ENCODE measurements at regions not wholly inside any gene's neighbourhood (a gene's known extent, or its start where the extent isn't known, plus 50 kb on each side); places are given as distances from the start of the nearest gene placed in this dataset.

GRCh38 chr4:28754376-28754775, 1893.7 kb downstream of the STIM2 start:
- no peak overlapping the region for H3K4me2 ChIP-seq (ENCODE audit: insufficient read depth, low read length)
- no peak overlapping the region for H3K27ac ChIP-seq (ENCODE audit: low read depth, low read length)
- H4K20me1 ChIP-seq (ENCODE audit: insufficient read depth, low read length), result no peaks in the 10 kb centered on the region
- TF ChIP-seq CTCF (IDR thresholded peaks at IDR 0.05; ENCODE audit: extremely low read depth, low read depth, low read length), result no peak
- no peaks in the 10 kb centered on the region for H3K79me2 ChIP-seq (ENCODE audit: insufficient read depth, low read length)
- H3K36me3 ChIP-seq (ENCODE audit: insufficient read depth, low read length), result no peaks in the 10 kb centered on the region
- no peaks in the 10 kb centered on the region for H3K9me3 ChIP-seq (ENCODE audit: low read depth, low read length)
- no peak overlapping the region for H3K4me3 ChIP-seq (ENCODE audit: insufficient read depth, low read length)
- DNase-seq (ENCODE audit: insufficient read length, low spot score, missing footprints), result no peak
- H2AFZ ChIP-seq (ENCODE audit: low read length), result no peak overlapping the region
- H3K27me3 ChIP-seq (ENCODE audit: insufficient read depth, low read length), result no peaks in the 10 kb centered on the region
- H3K4me1 ChIP-seq (ENCODE audit: insufficient read depth, low read length), result no peaks in the 10 kb centered on the region

- Histone ChIP-seq H2AFZ (ENCODE audit: low read length) (no peak overlapping the region), H3K79me2 (ENCODE audit: insufficient read depth, low read length) (no peaks in the 10 kb centered on the region), H3K27me3 (ENCODE audit: insufficient read depth, low read length) (no peaks in the 10 kb centered on the region), H3K4me3 (ENCODE audit: insufficient read depth, low read length) (no peak overlapping the region), H3K4me1 (ENCODE audit: insufficient read depth, low read length) (no peaks in the 10 kb centered on the region), H3K36me3 (ENCODE audit: insufficient read depth, low read length) (no peaks in the 10 kb centered on the region), H3K9me3 (ENCODE audit: low read depth, low read length) (no peaks in the 10 kb centered on the region), H3K4me2 (ENCODE audit: insufficient read depth, low read length) (no peak overlapping the region), H4K20me1 (ENCODE audit: insufficient read depth, low read length) (no peaks in the 10 kb centered on the region), H3K27ac (ENCODE audit: low read depth, low read length) (no peak overlapping the region)
- DNase-seq (ENCODE audit: insufficient read length, low spot score, missing footprints), result no peak
- TF ChIP-seq CTCF (IDR thresholded peaks at IDR 0.05; ENCODE audit: extremely low read depth, low read depth, low read length), result no peak
Observed at GRCh38 chr4:28755081-28755480, 1894.4 kb downstream of the STIM2 start.

GRCh38 chr4:28759064-28759463, 1898.4 kb downstream of the STIM2 start:
- Histone ChIP-seq H3K36me3 (ENCODE audit: insufficient read depth, low read length) (no peaks in the 10 kb centered on the region), H3K27me3 (ENCODE audit: insufficient read depth, low read length) (no peaks in the 10 kb centered on the region), H3K27ac (ENCODE audit: low read depth, low read length) (no peak overlapping the region), H4K20me1 (ENCODE audit: insufficient read depth, low read length) (no peaks in the 10 kb centered on the region), H3K79me2 (ENCODE audit: insufficient read depth, low read length) (no peaks in the 10 kb centered on the region), H2AFZ (ENCODE audit: low read length) (no peak overlapping the region), H3K4me1 (ENCODE audit: insufficient read depth, low read length) (no peaks in the 10 kb centered on the region), H3K9me3 (ENCODE audit: low read depth, low read length) (no peaks in the 10 kb centered on the region), H3K4me3 (ENCODE audit: insufficient read depth, low read length) (no peak overlapping the region), H3K4me2 (ENCODE audit: insufficient read depth, low read length) (no peak overlapping the region)
- no peak for TF ChIP-seq CTCF (IDR thresholded peaks at IDR 0.05; ENCODE audit: extremely low read depth, low read depth, low read length)
- DNase-seq (ENCODE audit: insufficient read length, low spot score, missing footprints), result no peak

- Histone ChIP-seq H3K4me2 (ENCODE audit: insufficient read depth, low read length) (no peak overlapping the region), H3K4me3 (ENCODE audit: insufficient read depth, low read length) (no peak overlapping the region), H3K4me1 (ENCODE audit: insufficient read depth, low read length) (no peaks in the 10 kb centered on the region), H3K27ac (ENCODE audit: low read depth, low read length) (no peak overlapping the region), H2AFZ (ENCODE audit: low read length) (no peak overlapping the region), H3K27me3 (ENCODE audit: insufficient read depth, low read length) (no peaks in the 10 kb centered on the region), H3K36me3 (ENCODE audit: insufficient read depth, low read length) (no peaks in the 10 kb centered on the region), H3K9me3 (ENCODE audit: low read depth, low read length) (no peaks in the 10 kb centered on the region), H3K79me2 (ENCODE audit: insufficient read depth, low read length) (no peaks in the 10 kb centered on the region), H4K20me1 (ENCODE audit: insufficient read depth, low read length) (no peaks in the 10 kb centered on the region)
- no peak for DNase-seq (ENCODE audit: insufficient read length, low spot score, missing footprints)
- no peak for TF ChIP-seq CTCF (IDR thresholded peaks at IDR 0.05; ENCODE audit: extremely low read depth, low read depth, low read length)
Observed at GRCh38 chr4:28760003-28760402, 1899.4 kb downstream of the STIM2 start.
